G401.6 (cell line): ENCODE measurements at regions not wholly inside any gene's neighbourhood (a gene's known extent, or its start where the extent isn't known, plus 50 kb on each side); places are given as distances from the start of the nearest gene placed in this dataset.
"Not testable (repeated sequence)": the region's sequence is repeated elsewhere in the genome, so short reads cannot be mapped to it uniquely, and the experiment has no call there.

ENCODE experiments used
- FAIRE-seq: peaks from 2 replicates; lab custom pipeline; 2012; peaks lifted over from hg19 to GRCh38; lab: Jason Lieb, UNC

DNA sequence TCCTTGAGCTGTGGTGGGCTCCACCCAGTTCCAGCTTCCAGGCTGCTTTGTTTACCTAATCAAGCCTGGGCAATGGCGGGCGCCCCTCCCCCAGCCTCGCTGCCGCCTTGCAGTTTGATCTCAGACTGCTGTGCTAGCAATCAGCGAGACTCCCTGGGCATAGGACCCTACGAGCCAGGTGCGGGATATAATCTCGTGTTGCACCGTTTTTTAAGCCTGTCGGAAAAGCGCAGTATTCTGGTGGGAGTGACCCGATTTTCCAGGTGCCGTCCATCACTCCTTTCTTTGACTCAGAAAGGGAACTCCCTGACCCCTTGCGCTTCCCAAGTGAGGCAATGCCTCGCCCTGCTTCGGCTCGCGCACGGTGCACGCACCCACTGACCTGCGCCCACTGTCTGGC is 133.0 kb upstream of the TCF4 start:
- not testable (repeated sequence) for FAIRE-seq

DNA sequence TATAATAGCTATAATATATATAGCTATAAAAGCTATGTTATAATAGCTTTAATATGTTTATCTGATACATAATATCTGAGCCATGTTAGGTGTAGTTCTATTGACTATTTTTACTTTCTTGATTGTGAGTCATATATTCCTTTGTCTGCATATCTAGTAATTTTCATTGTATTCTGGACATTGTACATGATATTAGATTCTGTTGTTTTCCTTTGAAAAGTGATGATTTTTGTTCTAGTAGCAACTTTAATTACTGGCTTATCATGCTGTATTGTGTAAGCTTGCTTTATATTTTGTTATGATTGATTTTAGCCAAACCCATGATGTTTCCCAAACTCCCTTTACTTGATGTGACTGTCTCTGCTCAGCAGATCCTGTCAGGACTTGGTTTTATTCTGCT is 125.7 kb upstream of the TCF4 start:
- FAIRE-seq, result no peak

DNA sequence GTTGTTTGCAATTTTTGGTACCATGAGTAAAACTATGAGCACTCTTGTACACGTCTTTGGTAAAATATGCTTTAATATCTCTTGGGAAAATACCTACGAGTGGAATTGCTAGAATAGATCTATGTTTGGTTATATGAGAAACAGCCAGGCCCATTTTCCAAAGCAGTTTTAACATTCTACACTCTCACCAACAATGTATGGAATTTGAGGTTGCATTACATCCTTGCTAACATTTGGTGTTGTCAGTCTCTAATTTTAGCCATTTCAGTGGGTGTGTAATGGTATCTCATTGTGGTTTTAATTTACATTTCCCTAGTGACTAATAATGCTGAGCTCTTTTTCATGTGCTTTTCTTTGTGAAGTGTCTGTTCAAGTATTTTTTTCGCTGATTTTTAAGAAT is 118.9 kb upstream of the TCF4 start:
- no peak for FAIRE-seq

DNA sequence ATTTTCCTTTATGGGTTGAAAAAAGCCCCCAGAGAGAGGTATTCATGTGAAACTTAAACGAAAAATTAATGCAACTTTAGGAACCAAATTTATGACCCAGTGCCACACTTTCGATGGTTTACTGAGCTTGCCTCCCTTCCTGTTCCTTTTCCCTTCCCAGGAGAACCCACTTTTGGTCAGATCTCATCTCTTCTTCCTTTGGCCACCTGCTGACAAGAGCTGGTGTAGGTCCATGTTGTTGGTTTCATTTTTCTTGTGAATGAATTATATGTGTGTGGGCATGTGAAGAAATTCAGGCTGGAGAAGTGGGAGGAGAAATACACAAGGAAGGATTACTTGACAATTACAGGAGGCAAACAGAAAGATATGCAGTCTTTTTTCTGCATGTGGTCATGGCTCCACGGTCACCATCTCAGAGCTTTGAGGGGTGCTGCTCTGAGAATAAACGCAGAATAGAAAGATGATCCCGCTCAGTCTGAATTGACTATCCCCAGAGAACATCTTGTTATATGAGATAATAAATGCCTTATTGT is 111.3 kb upstream of the TCF4 start:
- no peak for FAIRE-seq

DNA sequence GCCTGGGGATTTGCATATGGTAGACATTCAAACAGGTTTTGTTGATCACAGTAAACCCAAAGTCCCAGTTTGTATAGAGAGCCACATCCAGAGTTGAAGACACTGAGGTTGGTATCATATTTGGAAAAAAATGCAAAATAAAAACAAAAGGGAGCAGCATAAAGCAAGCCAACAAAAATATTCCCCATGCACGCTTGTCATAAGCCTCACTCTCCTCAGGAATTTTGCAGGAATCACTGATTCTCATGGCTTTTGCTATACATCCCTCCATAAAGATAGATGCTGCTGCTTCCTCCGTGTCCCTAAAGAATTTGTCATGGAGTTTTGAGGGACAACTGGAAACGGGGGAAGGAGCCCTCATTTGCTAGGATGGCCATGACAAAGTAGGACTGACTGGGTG is 108.8 kb upstream of the TCF4 start:
- FAIRE-seq, result no peak

DNA sequence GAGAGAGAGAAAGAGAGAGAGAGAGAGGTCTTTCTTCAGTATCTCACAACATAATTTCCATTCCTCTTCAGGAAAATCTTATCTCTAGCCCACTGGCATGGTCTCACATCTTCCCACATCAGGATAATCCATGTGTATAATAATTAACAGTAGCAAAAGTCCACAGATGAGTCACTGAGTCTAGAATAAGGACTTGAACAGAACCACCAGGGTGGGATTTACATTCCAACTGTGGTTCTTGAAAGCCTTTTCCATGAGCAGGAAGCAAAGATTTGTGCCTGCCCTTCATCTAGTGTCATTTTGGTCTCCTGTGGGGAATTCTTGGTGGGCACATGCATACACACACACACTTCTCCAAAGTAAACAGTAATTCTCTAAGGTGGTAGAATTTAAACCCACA is 107.1 kb upstream of the TCF4 start:
- FAIRE-seq, result no peak

DNA sequence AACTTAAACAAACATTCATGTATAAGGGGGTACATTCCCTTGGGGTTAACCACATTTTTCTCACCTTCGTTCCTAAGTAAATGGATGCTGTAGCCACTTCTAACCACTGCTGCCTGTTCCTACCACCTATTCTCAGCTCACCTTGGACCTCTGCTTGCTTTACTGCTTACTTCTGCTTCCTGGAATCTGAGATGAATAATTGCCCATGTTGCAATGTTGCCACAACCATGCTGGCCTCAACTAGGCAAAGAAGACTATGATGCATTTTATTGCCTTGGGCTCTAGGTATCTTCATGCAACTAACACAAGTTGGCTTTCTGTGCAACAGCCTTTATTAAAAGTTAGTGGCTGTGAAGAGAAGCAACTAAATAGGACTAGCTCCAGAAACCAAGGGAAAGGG is 106.3 kb upstream of the TCF4 start:
- FAIRE-seq, result no peak

DNA sequence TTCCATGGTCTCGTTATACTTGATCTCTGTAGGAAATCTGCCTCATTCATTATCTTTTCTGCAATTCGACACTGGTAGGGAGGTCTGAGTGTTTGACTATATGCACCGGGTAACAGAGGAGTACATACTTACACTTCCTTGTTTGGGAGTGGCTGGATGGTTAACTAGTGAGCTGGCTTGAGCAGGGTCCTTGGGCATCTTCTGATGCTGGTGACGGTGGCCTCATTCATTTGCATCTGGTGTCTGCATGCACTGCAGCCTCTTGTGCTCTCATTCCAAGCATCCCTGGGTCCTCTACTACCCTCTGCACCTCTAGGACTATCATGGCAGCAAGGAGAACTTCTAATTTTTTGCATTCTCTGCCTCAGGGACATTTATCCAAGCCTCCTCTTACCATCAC is 100.0 kb upstream of the TCF4 start:
- no peak for FAIRE-seq

DNA sequence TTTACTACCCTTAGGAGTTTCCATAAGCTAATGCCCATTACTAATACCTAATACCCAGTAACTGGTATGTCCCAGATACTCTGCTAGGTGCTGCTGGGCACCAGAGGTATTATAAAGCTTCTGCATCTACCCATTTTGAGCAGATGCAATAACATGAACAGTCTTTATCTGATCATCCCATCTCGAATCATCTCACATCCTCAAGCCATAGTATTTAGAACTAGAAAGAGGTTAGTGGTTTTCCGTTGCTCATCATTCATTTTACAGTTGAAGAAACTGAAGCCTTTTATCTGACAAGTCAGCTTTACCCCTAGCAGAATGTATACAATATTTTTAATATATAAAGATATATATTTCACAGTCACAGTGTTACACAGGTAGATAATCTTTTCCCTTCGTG is 99.1 kb upstream of the TCF4 start:
- FAIRE-seq, result no peak

DNA sequence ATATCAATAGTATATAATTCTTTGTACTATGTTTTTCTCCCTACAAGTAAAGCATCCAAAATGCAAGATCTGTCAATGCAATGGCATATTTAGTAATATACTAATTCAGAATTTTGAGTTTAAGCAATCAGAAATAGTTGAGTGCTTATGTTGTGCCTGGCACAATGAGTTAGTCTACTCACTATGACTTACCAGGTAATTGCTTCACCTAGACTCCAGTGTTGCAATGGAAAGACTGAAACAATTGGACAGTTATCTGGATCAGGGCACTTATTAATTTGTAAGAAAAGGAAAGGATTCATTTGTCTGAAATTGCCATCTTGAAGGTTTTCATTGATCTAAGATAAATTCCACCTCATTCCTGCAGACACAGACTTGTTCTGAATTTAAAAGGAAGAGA is 97.6 kb upstream of the TCF4 start:
- FAIRE-seq, result no peak

DNA sequence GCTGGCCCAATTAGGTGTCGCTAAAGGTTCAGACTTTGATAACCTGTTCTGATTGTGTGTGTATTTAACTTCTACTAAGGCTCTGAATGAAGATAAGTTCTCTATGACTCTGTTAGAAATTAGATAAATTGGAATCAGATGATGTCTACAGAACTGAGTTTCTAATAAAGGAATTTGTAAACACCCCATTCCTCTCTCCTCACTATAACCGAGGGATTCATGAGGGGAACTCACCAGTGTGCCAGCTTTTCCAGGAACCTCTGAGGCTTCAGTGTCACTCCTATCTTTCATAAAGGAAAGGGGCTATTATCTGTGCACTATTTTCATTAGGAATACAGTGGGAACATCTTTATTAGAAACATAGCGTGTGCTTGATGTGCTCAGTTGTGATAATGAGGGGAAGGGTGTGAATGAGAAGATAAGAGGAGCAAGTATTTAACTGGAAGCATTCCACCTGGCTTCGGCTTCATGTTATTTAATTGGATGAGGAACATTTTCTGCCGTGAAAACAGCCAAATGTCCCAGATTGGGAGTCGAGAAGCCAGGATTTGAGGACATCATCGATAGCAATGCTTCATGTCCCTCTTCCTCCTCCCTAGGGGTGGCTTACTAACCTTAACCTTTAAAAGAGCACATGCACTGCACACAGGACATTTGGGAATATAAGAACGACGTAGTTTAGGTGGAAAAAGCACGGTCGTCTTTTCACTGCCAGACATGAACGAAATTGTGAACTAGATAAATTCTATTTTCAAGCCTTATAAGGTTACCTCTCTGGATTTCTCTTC is 84.8 kb upstream of the TCF4 start:
- no peak for FAIRE-seq

DNA sequence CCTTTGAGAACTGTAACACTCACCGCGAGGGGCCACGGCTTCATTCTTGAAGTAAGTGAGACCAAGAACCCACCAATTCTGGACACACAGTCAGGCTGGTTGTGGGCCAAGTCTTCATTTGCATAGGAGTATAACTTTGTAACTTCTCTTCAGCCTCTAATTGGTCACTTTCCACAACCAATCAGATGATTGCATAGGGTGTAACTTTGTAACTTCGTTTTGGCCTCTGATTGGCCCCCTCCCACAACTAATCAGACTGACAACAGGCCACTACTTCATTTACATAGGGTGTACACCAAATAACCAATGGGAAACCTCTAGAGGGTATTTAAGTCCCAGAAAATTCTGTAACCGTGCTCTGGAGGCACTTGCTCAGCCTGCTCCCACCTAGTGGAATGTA is 77.5 kb upstream of the TCF4 start:
- FAIRE-seq, result no peak

DNA sequence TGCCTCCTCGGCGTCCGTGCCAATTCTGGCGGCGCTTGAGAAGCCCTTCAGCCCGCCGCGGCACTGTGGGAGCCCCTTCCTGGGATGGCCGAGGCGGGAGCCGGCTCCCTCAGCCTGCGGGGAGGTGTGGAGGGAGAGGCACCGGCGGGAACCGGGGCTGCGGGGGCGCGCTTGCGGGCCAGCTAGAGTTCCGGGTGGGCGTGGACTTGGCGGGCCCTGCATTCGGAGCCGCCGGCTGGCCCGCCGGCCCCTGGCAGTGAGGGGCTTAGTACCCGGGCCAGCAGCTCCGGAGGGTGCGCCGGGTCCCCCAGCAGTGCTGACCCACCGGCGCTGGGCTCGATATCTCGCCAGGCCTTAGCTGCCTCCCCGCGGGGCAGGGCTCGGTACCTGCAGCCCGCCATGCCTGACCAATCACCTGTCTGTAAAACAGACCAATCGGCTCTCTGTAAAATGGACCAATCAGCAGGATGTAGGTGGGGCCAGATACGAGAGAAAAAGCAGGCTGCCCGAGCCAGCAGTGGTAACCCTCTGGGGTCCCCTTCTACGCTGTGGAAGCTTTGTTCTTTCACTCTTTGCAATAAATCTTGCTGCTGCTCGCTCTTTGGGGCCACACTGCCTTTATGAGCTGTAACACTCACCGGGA is 76.9 kb upstream of the TCF4 start:
- not testable (repeated sequence) for FAIRE-seq

DNA sequence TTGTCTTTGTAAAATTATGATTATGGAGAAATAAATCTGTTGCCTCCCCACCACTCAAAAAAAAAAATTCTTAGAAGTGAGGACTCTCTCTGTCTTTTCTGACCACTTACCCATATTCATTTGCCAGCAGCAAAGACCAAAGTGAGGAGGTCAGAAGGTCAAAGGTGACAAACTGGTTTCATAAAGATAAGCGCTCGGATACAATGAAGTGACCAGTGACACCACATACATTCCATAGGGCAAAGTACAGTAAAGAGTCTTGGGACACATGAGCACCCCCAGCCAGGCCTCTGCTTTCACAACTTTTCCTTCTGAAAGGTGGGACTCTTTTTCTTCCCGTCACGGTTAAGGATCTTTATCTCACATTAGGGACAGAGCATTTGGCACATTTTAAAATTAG is 75.9 kb upstream of the TCF4 start:
- FAIRE-seq, result no peak

DNA sequence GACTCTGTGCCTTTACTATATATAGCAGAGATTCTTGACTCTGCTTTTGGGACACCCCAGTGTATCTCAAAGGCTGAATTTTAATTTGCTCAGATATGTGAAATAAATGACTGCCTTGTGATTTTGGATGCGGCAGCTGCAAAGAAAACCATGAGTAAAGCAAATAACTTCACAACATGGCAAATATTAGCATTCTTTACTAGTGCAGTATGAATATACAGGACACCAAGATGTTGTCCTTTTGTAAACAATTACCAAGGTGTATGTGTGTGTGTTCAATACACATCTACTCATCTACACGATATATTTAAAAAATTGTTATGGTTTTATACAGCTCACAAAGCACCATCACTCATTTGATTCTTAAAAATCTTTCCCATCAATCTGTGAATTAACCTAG is 70.6 kb upstream of the TCF4 start:
- FAIRE-seq, result no peak

DNA sequence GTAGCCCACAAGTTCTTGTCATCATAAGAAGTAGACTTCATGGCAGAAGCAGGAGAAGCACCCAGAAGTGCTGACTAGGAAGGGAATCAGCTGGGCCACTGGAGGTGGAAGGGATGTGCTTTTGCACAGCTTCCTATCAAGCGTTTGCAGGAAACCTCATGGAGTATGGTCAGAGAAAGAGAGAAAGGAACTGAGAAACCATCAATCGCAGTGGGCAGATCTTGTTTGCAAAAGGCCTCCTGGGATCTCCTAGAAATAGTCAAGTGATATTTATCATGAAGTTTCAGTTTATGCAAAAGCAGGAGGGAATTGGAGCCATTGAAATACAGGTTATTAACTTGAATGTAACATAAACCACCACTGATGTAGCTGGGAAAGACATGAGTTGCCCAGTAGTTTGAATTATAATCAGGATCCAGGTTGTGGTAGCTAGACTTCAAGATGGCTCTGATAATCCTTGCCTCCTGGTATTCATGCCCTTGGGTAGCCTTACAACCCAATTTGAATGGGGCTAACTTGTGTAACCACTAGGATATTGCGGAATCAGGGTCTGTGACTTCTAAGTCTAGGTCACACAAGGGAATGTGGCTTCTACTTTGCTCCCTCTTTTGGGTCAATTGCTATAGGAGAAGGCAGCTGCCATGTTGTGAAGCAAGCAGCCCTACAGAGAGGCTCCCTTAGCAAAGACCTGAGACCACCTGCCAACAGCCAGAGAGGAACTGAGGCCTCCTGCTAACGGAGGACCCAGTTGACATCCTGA is 69.8 kb upstream of the TCF4 start:
- no peak for FAIRE-seq

DNA sequence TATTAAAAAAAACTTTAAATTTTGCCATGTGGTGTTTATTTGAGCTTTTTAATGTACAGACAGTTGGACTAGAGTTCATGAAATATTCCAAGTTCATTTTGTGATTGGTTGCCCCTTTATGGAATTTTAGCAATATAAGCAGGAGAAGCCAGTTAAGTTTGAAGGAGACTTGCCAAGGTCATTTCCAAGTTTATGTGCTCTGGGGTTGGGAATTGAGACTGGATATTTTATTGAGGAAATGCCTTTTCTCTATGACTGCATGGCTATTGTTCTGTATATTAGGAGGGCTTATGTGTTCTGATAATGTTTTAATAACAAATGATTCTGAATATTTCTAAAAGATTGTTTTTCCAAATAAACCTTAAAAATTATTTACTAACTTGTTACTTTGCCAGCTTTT is 67.0 kb upstream of the TCF4 start:
- no peak for FAIRE-seq

DNA sequence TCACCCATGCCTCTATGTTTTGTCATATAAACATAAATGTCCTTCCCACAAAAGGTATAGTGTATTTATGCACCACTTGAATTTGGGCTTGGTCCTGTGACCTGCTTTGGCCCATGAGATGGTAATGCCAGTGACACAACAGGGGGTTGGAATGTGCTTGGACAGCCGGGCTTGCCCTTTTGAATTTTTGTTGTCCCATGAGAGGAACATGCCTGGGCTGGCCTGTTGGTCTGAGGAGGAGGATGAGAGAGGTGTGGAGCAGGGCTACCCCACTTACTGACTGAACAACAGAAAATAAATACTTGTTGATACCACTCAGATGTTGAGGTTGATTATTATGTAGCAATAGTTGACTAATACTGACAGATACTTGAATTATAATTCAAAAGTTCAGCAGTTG is 63.2 kb upstream of the TCF4 start:
- no peak for FAIRE-seq

DNA sequence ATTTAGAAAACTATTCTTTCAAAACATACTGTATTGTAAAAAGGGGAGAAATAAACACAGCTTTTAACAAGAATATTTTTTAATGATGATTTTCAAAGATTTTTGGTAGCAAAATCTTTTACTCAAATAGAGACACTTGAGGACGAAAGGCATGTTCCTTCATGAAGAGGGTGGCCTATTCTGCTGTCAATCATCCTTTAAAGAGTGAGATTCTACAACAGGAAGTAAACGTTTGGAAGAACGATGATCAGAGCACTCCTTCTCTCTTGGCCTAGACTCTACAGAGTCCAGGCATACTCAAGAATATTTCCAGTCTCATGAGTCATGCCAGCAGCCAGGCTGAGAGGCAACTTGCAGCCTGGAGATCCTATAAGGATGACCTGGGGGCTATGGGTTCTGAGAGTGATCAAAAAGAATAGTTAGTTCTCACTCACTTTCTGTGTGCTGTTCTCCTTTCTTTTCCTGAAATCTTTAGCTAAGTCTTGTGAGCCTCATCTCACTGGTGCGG is 62.4 kb upstream of the TCF4 start:
- FAIRE-seq, result no peak

DNA sequence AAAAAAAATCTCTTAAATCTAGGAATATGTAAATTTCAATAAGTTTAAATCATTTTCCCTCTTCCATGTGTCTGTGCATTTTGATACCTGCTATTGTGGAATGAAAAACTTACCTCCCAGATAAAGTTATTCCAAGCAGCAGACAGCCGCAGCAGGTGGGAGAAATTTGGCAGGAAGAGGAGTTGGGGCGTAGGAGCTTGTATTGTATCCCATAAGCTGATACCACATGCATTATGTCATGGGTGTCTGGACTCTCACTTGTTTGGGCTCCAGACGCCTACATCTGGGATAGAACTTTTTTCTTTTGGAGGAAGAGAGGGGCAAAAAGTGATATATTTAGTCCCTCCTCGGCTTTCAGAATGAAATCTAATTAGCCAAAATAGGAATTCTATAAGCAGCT is 59.3 kb upstream of the TCF4 start:
- no peak for FAIRE-seq

DNA sequence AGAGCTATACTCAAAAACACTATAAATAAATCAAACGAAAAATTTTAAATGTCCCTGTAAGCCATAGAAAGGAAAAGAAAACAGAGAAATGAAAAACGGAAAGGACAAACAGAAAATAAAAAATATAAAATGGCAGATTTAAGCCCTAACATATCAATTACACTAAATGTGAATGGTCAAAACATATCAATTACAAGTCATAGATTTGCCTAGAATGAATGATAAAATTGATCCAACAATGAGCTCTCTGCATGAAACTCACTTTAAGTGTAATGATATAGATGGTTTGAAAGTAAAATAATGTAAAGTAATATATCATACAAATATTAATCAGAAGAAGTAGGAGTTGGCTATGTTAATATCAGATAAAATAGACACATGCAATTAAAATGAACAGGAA is 54.2 kb upstream of the TCF4 start:
- no peak for FAIRE-seq

DNA sequence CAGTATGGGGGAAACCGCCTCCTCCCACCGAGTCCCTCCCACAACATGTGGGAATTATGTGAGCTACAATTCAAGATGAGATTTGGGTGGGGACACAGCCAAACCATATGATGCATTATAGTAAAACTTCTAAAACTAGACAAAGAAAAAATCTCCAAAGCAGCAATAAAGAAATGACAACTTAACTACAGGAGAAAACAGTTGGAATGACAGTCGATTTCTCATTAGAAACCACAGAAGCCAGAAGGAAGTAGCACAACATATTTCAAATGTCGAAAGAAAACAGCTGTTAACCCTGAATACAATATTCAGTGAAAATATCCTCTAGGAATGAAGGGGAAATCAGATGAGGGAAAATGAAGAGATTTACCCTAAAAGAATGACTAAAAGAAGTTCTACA is 53.5 kb upstream of the TCF4 start:
- no peak for FAIRE-seq
